ENCODE measurements at regions not wholly inside any gene's neighbourhood (a gene's known extent, or its start where the extent isn't known, plus 50 kb on each side); places are given as distances from the start of the nearest gene placed in this dataset.

DNA sequence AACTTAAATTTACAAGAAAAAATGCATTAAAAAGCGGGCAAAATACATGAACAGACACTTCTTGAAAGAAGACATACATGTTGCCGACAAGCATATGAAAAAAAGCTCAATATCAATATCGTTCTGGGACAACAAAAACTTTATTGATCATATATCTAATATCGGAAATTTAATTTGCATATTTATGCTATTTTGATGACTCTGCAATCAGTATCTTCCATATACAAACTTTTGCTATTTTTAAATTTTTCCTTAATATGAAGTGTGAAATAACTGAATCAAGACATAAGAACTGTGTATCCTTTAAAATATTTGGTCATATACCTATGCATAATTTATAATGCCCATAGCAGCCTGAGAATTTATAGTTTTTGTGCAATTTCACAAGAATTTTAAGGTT is 224.6 kb downstream of the ALX1 start:
- TF ChIP-seq POLR2A (IDR thresholded peaks at IDR 0.05) = no peak
- TF ChIP-seq, protein P1, sequence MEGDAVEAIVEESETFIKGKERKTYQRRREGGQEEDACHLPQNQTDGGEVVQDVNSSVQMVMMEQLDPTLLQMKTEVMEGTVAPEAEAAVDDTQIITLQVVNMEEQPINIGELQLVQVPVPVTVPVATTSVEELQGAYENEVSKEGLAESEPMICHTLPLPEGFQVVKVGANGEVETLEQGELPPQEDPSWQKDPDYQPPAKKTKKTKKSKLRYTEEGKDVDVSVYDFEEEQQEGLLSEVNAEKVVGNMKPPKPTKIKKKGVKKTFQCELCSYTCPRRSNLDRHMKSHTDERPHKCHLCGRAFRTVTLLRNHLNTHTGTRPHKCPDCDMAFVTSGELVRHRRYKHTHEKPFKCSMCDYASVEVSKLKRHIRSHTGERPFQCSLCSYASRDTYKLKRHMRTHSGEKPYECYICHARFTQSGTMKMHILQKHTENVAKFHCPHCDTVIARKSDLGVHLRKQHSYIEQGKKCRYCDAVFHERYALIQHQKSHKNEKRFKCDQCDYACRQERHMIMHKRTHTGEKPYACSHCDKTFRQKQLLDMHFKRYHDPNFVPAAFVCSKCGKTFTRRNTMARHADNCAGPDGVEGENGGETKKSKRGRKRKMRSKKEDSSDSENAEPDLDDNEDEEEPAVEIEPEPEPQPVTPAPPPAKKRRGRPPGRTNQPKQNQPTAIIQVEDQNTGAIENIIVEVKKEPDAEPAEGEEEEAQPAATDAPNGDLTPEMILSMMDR (IDR thresholded peaks at IDR 0.05) = no peak
- H3K9me3 ChIP-seq = no peaks in the 10 kb centered on the region
- no peak for DNase-seq
- no peak overlapping the region for H3K27ac ChIP-seq
- H3K4me1 ChIP-seq = no peaks in the 10 kb centered on the region
- H3K4me3 ChIP-seq = no peak overlapping the region
- WGBS, 4 donors = 85 to 89% (median 87%) methylated on average over 4 of the region's 4 CpGs
- no peaks in the 10 kb centered on the region for H3K27me3 ChIP-seq
- ATAC-seq = no peak
- H3K36me3 ChIP-seq = no peaks in the 10 kb centered on the region
- intact Hi-C loops (cut with DNase I) = no loop called here

DNA sequence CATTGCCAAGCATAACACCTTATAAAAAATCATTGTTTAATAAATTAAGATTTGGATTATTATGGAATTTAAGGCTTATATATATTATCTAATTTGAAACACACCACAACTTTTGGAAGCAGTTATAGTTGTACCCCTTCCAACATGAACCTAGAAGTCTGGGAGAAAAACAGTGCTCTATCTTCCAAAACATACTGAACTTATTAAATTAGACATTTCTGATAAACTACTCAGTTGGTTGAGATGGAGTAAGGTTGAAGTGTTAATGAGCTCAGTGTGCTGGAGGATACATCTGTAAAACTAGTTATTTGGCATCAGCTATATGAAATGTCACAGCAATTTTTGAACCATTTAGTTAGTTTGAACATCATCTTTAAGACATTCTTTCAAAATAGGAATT is 227.4 kb downstream of the ALX1 start:
- Histone ChIP-seq H3K4me1 (no peaks in the 10 kb centered on the region), H3K27me3 (no peaks in the 10 kb centered on the region), H3K36me3 (no peaks in the 10 kb centered on the region), H3K4me3 (no peak overlapping the region), H3K27ac (no peak overlapping the region), H3K9me3 (no peaks in the 10 kb centered on the region)
- no peak for TF ChIP-seq POLR2A (IDR thresholded peaks at IDR 0.05)
- TF ChIP-seq, protein P1 (IDR thresholded peaks at IDR 0.05) = no peak
- DNase-seq = no peak
- intact Hi-C loops (cut with DNase I) = no loop called here
- no peak for ATAC-seq

DNA sequence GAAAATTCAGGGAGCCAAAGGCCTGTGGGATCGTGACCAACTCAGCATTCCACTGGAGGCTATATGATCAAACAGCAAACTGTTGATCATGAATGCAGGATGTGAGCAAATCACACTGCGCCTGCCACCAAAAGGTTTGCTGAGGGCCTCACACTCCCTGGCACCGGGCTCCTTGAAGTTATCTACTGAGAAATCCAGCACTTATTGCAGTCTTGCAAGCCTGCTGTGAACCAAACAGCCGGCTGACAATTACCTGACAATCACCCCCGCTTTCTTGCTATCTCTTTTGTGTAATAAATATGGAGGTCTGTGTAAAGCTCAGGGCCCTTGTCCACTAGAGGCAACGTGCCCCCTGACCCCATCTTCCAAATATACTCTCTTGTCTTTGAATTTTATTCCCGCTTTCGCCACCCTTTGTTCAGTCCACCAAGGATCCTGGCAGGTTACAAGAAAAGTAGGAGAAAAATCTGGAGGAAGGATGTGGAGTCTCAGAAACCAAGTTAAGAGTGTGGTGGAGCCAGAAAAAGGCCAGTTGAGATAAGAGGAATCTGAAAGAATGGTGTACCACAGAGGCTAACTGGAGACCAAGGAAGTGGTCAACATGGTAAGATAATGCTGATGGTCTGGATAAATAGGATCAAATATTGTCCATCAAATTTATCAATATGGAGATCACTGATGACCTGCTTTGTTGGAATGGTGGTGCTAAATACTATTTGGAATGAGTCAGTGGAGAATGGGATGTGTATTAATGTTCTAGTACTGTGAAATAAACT is 229.2 kb downstream of the ALX1 start:
- Histone ChIP-seq H3K27me3 (no peaks in the 10 kb centered on the region), H3K27ac (no peak overlapping the region)
- 66 to 70% (median 67%) methylated on average over 8 of the region's 8 CpGs for WGBS, 4 donors

DNA sequence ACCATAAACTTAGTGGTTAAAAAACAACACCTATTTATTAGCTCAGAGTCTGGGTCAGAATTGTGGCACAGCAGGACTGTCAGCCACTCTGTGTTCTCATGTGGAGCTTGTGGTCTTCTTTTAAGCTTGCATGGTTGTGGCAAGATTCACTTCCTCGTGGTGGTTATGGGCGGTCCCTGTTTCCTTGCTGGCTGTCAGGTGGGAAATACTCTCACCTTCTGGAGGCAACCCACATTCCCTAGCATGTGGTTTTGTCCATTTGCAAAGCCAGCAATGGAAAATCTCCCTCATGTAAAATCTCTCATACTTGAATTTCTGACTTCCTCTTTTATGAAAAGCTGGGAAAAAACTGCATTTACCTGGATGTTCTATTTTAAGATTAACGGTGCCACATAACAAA is 229.8 kb downstream of the ALX1 start:
- intact Hi-C loops (cut with DNase I) = no loop called here
- Histone ChIP-seq H3K27me3 (no peaks in the 10 kb centered on the region), H3K36me3 (no peaks in the 10 kb centered on the region), H3K9me3 (no peaks in the 10 kb centered on the region), H3K4me3 (no peak overlapping the region), H3K4me1 (no peaks in the 10 kb centered on the region), H3K27ac (no peak overlapping the region)
- 60 to 76% (median 71%) methylated on average over 3 of the region's 3 CpGs for WGBS, 4 donors
- DNase-seq (no peak), ATAC-seq (no peak)
- TF ChIP-seq, protein P1 (IDR thresholded peaks at IDR 0.05) = no peak
- no peak for TF ChIP-seq POLR2A (IDR thresholded peaks at IDR 0.05)

More for the DNA sequence above, 229.2 kb downstream of the ALX1 start:
- H3K9me3 ChIP-seq = no peaks in the 10 kb centered on the region
- no peaks in the 10 kb centered on the region for H3K36me3 ChIP-seq
- TF ChIP-seq, protein P1 (IDR thresholded peaks at IDR 0.05) = no peak
- no peak for TF ChIP-seq POLR2A (IDR thresholded peaks at IDR 0.05)
- DNase-seq (no peak), ATAC-seq (no peak)
- H3K4me3 ChIP-seq = no peak overlapping the region
- intact Hi-C loops (cut with DNase I) = no loop called here
- H3K4me1 ChIP-seq = no peaks in the 10 kb centered on the region
